ENCODE measurements at regions not wholly inside any gene's neighbourhood (a gene's known extent, or its start where the extent isn't known, plus 50 kb on each side); places are given as distances from the start of the nearest gene placed in this dataset.
"Not testable (repeated sequence)": the region's sequence is repeated elsewhere in the genome, so short reads cannot be mapped to it uniquely, and the experiment has no call there.

DNA sequence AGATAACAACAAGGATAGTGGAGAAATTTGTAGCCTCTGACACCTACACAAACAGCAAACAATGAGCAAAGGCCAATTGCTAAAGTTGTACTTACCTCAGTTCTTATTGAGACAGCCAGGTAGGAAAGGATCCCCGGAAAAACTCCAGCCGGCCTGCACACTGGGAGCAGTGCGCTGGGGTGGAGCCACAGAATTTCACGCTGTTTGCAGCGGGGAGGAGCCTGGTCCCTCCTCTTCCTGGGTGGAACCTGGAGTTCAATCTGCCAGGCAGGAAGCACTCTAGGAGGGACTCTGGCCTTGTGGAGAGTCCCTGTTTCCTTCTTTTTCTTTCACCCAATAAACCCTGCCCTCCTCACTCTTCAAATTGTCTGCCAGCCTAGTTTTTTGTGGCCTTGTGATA is 382.6 kb upstream of the TGIF2LX start:
- TF ChIP-seq, protein P1, sequence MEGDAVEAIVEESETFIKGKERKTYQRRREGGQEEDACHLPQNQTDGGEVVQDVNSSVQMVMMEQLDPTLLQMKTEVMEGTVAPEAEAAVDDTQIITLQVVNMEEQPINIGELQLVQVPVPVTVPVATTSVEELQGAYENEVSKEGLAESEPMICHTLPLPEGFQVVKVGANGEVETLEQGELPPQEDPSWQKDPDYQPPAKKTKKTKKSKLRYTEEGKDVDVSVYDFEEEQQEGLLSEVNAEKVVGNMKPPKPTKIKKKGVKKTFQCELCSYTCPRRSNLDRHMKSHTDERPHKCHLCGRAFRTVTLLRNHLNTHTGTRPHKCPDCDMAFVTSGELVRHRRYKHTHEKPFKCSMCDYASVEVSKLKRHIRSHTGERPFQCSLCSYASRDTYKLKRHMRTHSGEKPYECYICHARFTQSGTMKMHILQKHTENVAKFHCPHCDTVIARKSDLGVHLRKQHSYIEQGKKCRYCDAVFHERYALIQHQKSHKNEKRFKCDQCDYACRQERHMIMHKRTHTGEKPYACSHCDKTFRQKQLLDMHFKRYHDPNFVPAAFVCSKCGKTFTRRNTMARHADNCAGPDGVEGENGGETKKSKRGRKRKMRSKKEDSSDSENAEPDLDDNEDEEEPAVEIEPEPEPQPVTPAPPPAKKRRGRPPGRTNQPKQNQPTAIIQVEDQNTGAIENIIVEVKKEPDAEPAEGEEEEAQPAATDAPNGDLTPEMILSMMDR (IDR thresholded peaks at IDR 0.05) = not testable (repeated sequence)
- TF ChIP-seq POLR2A (IDR thresholded peaks at IDR 0.05) = not testable (repeated sequence)
